ENCODE measurements at regions not wholly inside any gene's neighbourhood (a gene's known extent, or its start where the extent isn't known, plus 50 kb on each side); places are given as distances from the start of the nearest gene placed in this dataset.

- TF ChIP-seq CTCF (IDR thresholded peaks at IDR 0.05) (no peak), POLR2AphosphoS5 (IDR thresholded peaks at IDR 0.05) (no peak), POLR2A (IDR thresholded peaks at IDR 0.05) (no peak)
Observed at GRCh38 chr9:75628952-75629351, 261.5 kb upstream of the PCSK5 start.

All from stomach (tissue), 4 donors.